ENCODE measurements at regions not wholly inside any gene's neighbourhood (a gene's known extent, or its start where the extent isn't known, plus 50 kb on each side); places are given as distances from the start of the nearest gene placed in this dataset.

GRCh38 chr17:74032222-74032621 is 171.3 kb upstream of the RPL38 start:
- Histone ChIP-seq H3K4me1 (no peaks in the 10 kb centered on the region), H3K4me3 (no peak overlapping the region), H3K36me3 (ENCODE audit: insufficient read depth in 1 of 2, low read depth in 1 of 2) (no peaks in the 10 kb centered on the region), H3K9me3 (no peaks in the 10 kb centered on the region), H3K27me3 (ENCODE audit: insufficient read depth in 3 of 3, low read length in 2 of 3) (peaks cover 0 to 11% (median 4%) of the 10 kb centered on the region in 3 donors), H3K27ac (no peak overlapping the region)
- no peak for DNase-seq
- WGBS, 3 donors = 41 to 49% (median 43%) methylated on average over 7 of the region's 7 CpGs
- no peak for TF ChIP-seq CTCF (IDR thresholded peaks at IDR 0.05)
- ATAC-seq = no peak
- intact Hi-C loops (cut with DNase I) = no loop called here

DNA sequence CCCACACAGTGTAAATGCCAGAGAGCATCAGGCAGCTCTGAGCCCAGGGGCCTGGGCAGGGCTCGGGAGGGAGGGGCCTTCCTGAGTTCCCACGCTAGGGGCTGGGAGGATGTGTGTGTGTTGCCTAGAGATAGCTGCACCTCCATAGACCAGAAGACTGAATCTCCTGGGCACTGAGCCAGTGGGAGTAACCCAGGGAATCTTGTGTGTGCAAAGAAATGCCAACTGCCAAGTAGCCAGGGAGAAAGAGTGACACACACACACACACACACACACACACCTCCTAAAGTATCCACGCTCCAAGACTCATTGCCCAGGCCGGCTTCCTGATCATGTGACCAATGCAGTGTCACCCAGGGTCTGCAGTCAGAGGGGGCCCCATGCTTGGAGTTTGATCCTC is 166.2 kb upstream of the RPL38 start:
- DNase-seq (no peak), ATAC-seq (no peak)
- intact Hi-C loops (cut with DNase I) = no loop called here
- Histone ChIP-seq H3K4me1 (no peaks in the 10 kb centered on the region), H3K4me3 (no peak overlapping the region), H3K9me3 (no peaks in the 10 kb centered on the region), H3K36me3 (ENCODE audit: insufficient read depth in 1 of 2, low read depth in 1 of 2) (no peaks in the 10 kb centered on the region), H3K27ac (no peak overlapping the region), H3K27me3 (ENCODE audit: insufficient read depth in 3 of 3, low read length in 2 of 3) (peaks cover 0 to 5% (median 0%) of the 10 kb centered on the region in 3 donors)
- WGBS, 3 donors = 29 to 40% (median 33%) methylated on average over 4 of the region's 4 CpGs
- TF ChIP-seq CTCF (IDR thresholded peaks at IDR 0.05) = no peak

DNA sequence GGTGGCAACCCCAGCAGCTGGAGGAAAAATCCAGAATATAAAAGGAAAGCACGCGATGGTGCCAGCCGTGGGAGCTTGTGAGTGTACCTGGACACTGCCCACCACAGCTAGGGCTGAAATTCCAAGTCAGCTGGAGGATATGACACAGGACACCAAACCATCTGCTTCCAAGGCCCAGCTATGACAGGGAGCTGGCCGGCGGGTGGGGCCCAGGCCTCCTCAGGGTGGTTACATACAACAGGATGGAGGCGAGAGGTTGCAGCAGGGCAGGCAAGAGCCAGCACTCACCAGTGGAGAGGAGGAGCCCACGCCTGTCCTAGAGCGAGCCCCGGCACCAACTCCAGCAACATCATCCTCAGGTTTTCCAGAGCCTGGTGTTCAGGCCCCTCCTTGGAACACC is 163.2 kb upstream of the RPL38 start:
- no peak for TF ChIP-seq CTCF (IDR thresholded peaks at IDR 0.05)
- Histone ChIP-seq H3K36me3 (ENCODE audit: insufficient read depth in 1 of 2, low read depth in 1 of 2) (no peaks in the 10 kb centered on the region), H3K4me3 (no peak overlapping the region), H3K27me3 (ENCODE audit: insufficient read depth in 3 of 3, low read length in 2 of 3) (peaks cover 0 to 5% (median 0%) of the 10 kb centered on the region in 3 donors), H3K9me3 (no peaks in the 10 kb centered on the region), H3K27ac (no peak overlapping the region), H3K4me1 (no peaks in the 10 kb centered on the region)
- no peak for DNase-seq
- intact Hi-C loops (cut with DNase I) = no loop called here
- WGBS, 3 donors = 84 to 87% (median 87%) methylated on average over 9 of the region's 9 CpGs
- no peak for ATAC-seq

- no peak for TF ChIP-seq CTCF (IDR thresholded peaks at IDR 0.05)
- Histone ChIP-seq H3K4me3 (no peak overlapping the region), H3K27me3 (ENCODE audit: insufficient read depth in 3 of 3, low read length in 2 of 3) (peaks cover 0 to 2% (median 0%) of the 10 kb centered on the region in 3 donors), H3K27ac (no peak overlapping the region), H3K36me3 (ENCODE audit: insufficient read depth in 1 of 2, low read depth in 1 of 2) (no peaks in the 10 kb centered on the region), H3K4me1 (no peaks in the 10 kb centered on the region), H3K9me3 (no peaks in the 10 kb centered on the region)
- intact Hi-C loops (cut with DNase I) = no loop called here
- no peak for ATAC-seq
- 89 to 93% (median 93%) methylated on average over 12 of the region's 12 CpGs for WGBS, 3 donors
- DNase-seq = no peak
These were observed 162.7 kb upstream of the RPL38 start for GRCh38 chr17:74040729-74041128.

DNA sequence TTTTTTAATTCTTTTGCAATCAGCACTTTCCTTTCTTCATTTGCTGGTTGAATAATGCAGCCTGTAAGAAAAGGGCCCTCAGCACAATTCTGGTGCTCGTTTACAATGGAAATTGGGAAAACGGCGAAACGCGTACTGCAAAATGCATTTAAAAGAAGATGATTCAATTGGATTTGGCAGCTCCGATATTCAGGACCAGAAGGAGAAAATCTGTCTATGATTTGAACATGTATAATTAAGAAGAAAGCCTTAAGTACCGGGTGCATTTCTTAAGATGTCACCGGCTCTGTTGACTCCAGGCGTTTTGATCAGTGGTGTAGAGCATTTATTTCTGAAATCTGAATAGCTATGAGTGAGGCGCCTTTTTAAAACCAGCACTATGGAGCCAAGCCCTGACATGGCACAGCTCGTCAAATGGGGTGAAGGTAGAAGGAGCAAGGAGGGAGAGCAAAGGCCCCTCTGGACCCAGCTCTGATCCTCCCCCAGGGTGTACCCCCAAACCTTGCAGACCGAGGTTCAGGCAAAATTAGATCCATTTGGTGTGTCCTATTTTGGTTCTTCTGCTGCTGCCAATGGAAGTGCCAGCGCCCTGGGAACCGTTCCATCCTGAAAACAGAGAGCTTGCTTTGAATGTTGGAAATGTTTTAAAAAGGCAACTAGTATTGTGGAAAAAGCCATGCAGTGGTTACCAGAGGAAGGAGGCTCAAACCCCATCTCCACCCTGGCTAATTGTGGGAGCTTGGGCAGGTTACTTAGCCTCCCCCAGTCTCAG is 161.4 kb upstream of the RPL38 start:
- Histone ChIP-seq H3K9me3 (no peaks in the 10 kb centered on the region), H3K36me3 (ENCODE audit: insufficient read depth in 1 of 2, low read depth in 1 of 2) (no peaks in the 10 kb centered on the region), H3K27ac (no peak overlapping the region), H3K27me3 (ENCODE audit: insufficient read depth in 3 of 3, low read length in 2 of 3) (peaks cover 0 to 2% (median 0%) of the 10 kb centered on the region in 3 donors), H3K4me1 (no peaks in the 10 kb centered on the region), H3K4me3 (no peak overlapping the region)
- no peak for TF ChIP-seq CTCF (IDR thresholded peaks at IDR 0.05)
- DNase-seq = no peak
- no peak for ATAC-seq
- intact Hi-C loops (cut with DNase I) = no loop called here
- 60 to 76% (median 67%) methylated on average over 14 of the region's 14 CpGs for WGBS, 3 donors

Measured in psoas muscle (tissue), 7 donors.